ENCODE measurements at regions not wholly inside any gene's neighbourhood (a gene's known extent, or its start where the extent isn't known, plus 50 kb on each side); places are given as distances from the start of the nearest gene placed in this dataset.

DNA sequence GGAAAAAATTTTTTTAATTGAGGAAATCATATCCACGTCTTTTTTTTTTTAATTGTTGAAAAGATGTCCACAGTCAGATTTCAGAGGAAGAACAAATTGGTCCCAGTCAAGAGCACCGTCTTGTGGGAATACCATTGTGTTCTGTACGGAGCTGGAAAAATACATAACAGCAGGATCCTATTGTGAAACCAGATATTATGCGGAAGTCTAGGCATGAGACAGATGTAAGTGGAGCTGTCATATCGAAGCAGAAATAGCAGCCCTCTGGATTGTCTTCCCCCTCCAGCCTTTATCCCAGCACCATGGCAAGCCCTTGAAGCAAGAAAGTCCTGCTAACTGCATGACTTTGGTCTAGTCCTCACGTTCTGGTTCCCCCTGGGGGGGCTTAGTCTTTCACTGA lies 391.6 kb upstream of the ASIC2 start:
- no peaks in the 10 kb centered on the region for H3K36me3 ChIP-seq (replicated peaks in 1 of 2)
- H3K27me3 ChIP-seq, result peaks cover 5% of the 10 kb centered on the region
- TF ChIP-seq POLR2A (IDR thresholded peaks at IDR 0.05), result no peak
- TF ChIP-seq, protein P1, sequence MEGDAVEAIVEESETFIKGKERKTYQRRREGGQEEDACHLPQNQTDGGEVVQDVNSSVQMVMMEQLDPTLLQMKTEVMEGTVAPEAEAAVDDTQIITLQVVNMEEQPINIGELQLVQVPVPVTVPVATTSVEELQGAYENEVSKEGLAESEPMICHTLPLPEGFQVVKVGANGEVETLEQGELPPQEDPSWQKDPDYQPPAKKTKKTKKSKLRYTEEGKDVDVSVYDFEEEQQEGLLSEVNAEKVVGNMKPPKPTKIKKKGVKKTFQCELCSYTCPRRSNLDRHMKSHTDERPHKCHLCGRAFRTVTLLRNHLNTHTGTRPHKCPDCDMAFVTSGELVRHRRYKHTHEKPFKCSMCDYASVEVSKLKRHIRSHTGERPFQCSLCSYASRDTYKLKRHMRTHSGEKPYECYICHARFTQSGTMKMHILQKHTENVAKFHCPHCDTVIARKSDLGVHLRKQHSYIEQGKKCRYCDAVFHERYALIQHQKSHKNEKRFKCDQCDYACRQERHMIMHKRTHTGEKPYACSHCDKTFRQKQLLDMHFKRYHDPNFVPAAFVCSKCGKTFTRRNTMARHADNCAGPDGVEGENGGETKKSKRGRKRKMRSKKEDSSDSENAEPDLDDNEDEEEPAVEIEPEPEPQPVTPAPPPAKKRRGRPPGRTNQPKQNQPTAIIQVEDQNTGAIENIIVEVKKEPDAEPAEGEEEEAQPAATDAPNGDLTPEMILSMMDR (IDR thresholded peaks at IDR 0.05), result no peak
- intact Hi-C loops (cut with DNase I), result no loop called here
- H3K27ac ChIP-seq, result no peak overlapping the region
- no peak overlapping the region for H3K4me3 ChIP-seq
- no peaks in the 10 kb centered on the region for H3K4me1 ChIP-seq (replicated peaks in 1 of 2)
- WGBS, 4 donors, result 73 to 86% (median 77%) methylated on average over 6 of the region's 6 CpGs
- H3K9me3 ChIP-seq (replicated peaks in 1 of 3), result no peaks in the 10 kb centered on the region
- no peak for DNase-seq

DNA sequence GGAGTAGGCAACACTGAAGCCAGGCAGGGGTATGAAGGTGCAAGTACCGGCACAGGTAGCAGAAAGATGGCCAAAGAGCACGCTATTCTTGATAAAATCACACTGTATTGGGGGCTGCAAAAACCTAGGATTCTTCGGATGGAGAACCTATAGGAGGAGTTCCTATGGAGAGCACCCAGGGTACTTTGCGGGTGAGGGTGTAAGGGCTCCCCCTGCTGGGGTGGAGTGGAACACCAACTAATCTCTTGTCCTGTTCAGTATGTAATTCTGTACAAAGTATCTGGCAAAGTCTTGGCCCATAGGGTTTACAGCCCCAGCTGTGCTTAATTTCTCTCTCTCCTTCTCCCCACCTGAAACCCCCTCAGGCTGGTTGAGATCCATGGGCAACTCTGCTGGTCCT lies 393.1 kb upstream of the ASIC2 start:
- Histone ChIP-seq H3K27me3 (peaks cover 5% of the 10 kb centered on the region), H3K27ac (no peak overlapping the region), H3K36me3 (replicated peaks in 1 of 2) (no peaks in the 10 kb centered on the region), H3K9me3 (replicated peaks in 1 of 3) (no peaks in the 10 kb centered on the region), H3K4me3 (no peak overlapping the region), H3K4me1 (replicated peaks in 1 of 2) (no peaks in the 10 kb centered on the region)
- intact Hi-C loops (cut with DNase I), result no loop called here
- no peak for DNase-seq
- 79 to 86% (median 81%) methylated on average over 4 of the region's 4 CpGs for WGBS, 4 donors
- TF ChIP-seq, protein P1 (IDR thresholded peaks at IDR 0.05), result peak in 1 of 6 experiments; percentile 23
- TF ChIP-seq POLR2A (IDR thresholded peaks at IDR 0.05), result no peak

DNA sequence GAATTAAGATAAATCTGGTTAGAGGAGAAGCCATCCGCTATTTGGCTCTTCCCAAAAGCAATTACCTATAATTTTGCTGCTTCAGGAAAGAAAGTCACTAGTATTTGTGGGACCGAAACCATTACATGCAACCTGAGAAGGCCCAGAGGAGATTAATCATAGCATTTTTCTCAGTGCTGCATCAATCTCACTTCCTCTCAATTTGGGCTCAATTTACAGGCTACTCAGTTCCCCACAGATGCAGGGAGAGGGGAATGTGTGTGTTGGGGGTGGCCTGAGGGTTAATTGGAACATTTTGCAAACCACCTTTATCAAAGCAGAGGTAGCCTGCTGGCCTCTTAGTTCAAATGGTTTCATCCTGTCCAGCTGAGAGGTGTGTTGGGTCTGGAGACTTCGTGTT lies 394.7 kb upstream of the ASIC2 start:
- WGBS, 4 donors, result 68 to 81% (median 72%) methylated on average over 3 of the region's 3 CpGs
- no peak for TF ChIP-seq POLR2A (IDR thresholded peaks at IDR 0.05)
- TF ChIP-seq, protein P1 (IDR thresholded peaks at IDR 0.05), result no peak
- intact Hi-C loops (cut with DNase I), result no loop called here
- peaks cover 5% of the 10 kb centered on the region for H3K27me3 ChIP-seq
- DNase-seq, result no peak
- no peak overlapping the region for H3K27ac ChIP-seq
- H3K9me3 ChIP-seq (replicated peaks in 1 of 3), result no peaks in the 10 kb centered on the region
- H3K4me1 ChIP-seq (replicated peaks in 1 of 2), result no peaks in the 10 kb centered on the region
- no peaks in the 10 kb centered on the region for H3K36me3 ChIP-seq (replicated peaks in 1 of 2)
- no peak overlapping the region for H3K4me3 ChIP-seq

DNA sequence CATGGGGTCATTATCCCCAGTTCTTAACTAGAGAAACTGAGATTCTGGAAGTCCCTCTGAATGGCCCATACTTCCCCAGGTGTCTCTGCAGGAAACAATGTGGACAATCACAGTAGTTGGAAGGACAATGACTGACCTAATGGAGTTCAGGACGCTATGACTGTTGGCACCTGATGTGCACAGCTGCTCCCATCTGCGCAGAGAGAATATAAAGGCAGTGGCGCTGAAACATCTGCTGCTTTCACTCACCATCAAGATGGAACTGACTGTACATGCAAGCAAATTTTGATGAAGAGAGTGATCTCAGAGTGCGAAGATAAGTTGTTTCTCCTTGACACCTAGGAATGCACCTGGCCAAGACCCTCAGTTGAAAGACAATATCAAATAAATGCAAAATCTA lies 395.7 kb upstream of the ASIC2 start:
- no peaks in the 10 kb centered on the region for H3K4me1 ChIP-seq (replicated peaks in 1 of 2)
- H3K27me3 ChIP-seq, result peaks cover 5% of the 10 kb centered on the region
- WGBS, 4 donors, result 85 to 88% (median 86%) methylated on average over 4 of the region's 4 CpGs
- no peak for DNase-seq
- H3K27ac ChIP-seq, result no peak overlapping the region
- no peaks in the 10 kb centered on the region for H3K36me3 ChIP-seq (replicated peaks in 1 of 2)
- no peaks in the 10 kb centered on the region for H3K9me3 ChIP-seq (replicated peaks in 1 of 3)
- intact Hi-C loops (cut with DNase I), result no loop called here
- H3K4me3 ChIP-seq, result no peak overlapping the region
- TF ChIP-seq POLR2A (IDR thresholded peaks at IDR 0.05), result no peak
- TF ChIP-seq, protein P1 (IDR thresholded peaks at IDR 0.05), result no peak
